ENCODE measurements at regions not wholly inside any gene's neighbourhood (a gene's known extent, or its start where the extent isn't known, plus 50 kb on each side); places are given as distances from the start of the nearest gene placed in this dataset.

DNA sequence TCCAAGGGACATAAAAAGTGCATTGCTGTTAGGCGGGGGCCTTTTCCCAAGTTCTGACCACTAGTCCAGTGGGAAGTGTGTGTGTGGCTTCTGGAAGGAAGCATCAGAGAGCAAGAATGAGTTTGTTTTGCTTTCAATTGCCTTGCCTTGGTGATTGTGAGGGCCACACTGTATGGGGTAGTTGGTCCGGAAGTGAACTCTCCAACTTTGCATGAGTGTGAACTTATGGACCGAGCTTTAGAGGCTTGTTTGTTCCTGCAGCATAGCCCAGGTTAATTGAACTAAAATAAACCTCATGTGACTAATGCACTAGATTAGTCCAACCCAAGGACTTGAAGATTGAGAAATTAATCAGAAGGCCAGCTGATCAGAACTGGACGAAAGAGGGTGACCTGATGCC, 171.7 kb downstream of the NR2F2 start:
- no peak overlapping the region for H3K27ac ChIP-seq
- H3K36me3 ChIP-seq (ENCODE audit: low read depth) = no peaks in the 10 kb centered on the region
- H3K27me3 ChIP-seq (replicated peaks; ENCODE audit: insufficient read depth) = peaks cover 15% of the 10 kb centered on the region
- no peak overlapping the region for H2AFZ ChIP-seq
- no peak overlapping the region for H3K9ac ChIP-seq
- H4K20me1 ChIP-seq (ENCODE audit: insufficient read depth) = no peaks in the 10 kb centered on the region
- 50 to 58% methylated on average over 4 of the region's 4 CpGs for WGBS, 2 experiments (ENCODE audit: low coverage in 1 of 2, low lambda C conversion rate in 2 of 2, missing lambda C conversion rate in 2 of 2)
- no peaks in the 10 kb centered on the region for H3K9me3 ChIP-seq (ENCODE audit: low read depth)
- in situ Hi-C loops (cut with MboI) = no loop called here
- no peaks in the 10 kb centered on the region for H3K79me2 ChIP-seq (ENCODE audit: insufficient read depth)
- no peak overlapping the region for H3K4me2 ChIP-seq (ENCODE audit: unreplicated experiment)
- DNase-seq = no peak
- H3K4me1 ChIP-seq (ENCODE audit: insufficient read depth) = no peaks in the 10 kb centered on the region
- H3F3A ChIP-seq (ENCODE audit: insufficient read depth) = no peaks in the 10 kb centered on the region
- no peaks in the 10 kb centered on the region for H3K9me2 ChIP-seq (ENCODE audit: insufficient read depth)
- H3K4me3 ChIP-seq = no peak overlapping the region
- no peak for TF ChIP-seq EZH2 (IDR thresholded peaks at IDR 0.05; ENCODE audit: insufficient read depth, poor library complexity, severe bottlenecking)
- no peak for TF ChIP-seq EZH2phosphoT487 (IDR thresholded peaks at IDR 0.05; ENCODE audit: insufficient read depth, low read depth)

GRCh38 chr15:96503276-96503675, 172.8 kb downstream of the NR2F2 start:
- Histone ChIP-seq H4K20me1 (ENCODE audit: insufficient read depth) (no peaks in the 10 kb centered on the region), H3K9ac (no peak overlapping the region), H3K79me2 (ENCODE audit: insufficient read depth) (no peaks in the 10 kb centered on the region), H3K27me3 (replicated peaks; ENCODE audit: insufficient read depth) (peaks cover 15% of the 10 kb centered on the region), H3K9me3 (ENCODE audit: low read depth) (no peaks in the 10 kb centered on the region), H3K27ac (no peak overlapping the region), H3F3A (ENCODE audit: insufficient read depth) (no peaks in the 10 kb centered on the region), H3K4me3 (no peak overlapping the region), H3K4me1 (ENCODE audit: insufficient read depth) (no peaks in the 10 kb centered on the region), H2AFZ (no peak overlapping the region), H3K4me2 (ENCODE audit: unreplicated experiment) (no peak overlapping the region), H3K36me3 (ENCODE audit: low read depth) (no peaks in the 10 kb centered on the region), H3K9me2 (ENCODE audit: insufficient read depth) (no peaks in the 10 kb centered on the region)
- WGBS, 2 experiments (ENCODE audit: low coverage in 1 of 2, low lambda C conversion rate in 2 of 2, missing lambda C conversion rate in 2 of 2) = 12 to 15% methylated on average over 7 of the region's 7 CpGs
- DNase-seq = no peak
- in situ Hi-C loops (cut with MboI) = no loop called here
- TF ChIP-seq EZH2 (IDR thresholded peaks at IDR 0.05; ENCODE audit: insufficient read depth, poor library complexity, severe bottlenecking) = no peak

- Histone ChIP-seq H2AFZ (no peak overlapping the region), H3K4me3 (no peak overlapping the region), H3K9me2 (ENCODE audit: insufficient read depth) (no peaks in the 10 kb centered on the region), H3K36me3 (ENCODE audit: low read depth) (no peaks in the 10 kb centered on the region), H3K79me2 (ENCODE audit: insufficient read depth) (no peaks in the 10 kb centered on the region), H3K27ac (no peak overlapping the region), H3K9me3 (ENCODE audit: low read depth) (no peaks in the 10 kb centered on the region), H3K4me1 (ENCODE audit: insufficient read depth) (no peaks in the 10 kb centered on the region), H3F3A (ENCODE audit: insufficient read depth) (no peaks in the 10 kb centered on the region), H3K4me2 (ENCODE audit: unreplicated experiment) (no peak overlapping the region), H4K20me1 (ENCODE audit: insufficient read depth) (no peaks in the 10 kb centered on the region), H3K9ac (no peak overlapping the region), H3K27me3 (replicated peaks; ENCODE audit: insufficient read depth) (peaks cover 14% of the 10 kb centered on the region)
- in situ Hi-C loops (cut with MboI) = no loop called here
- TF ChIP-seq EZH2phosphoT487 (IDR thresholded peaks at IDR 0.05; ENCODE audit: insufficient read depth, low read depth) (no peak), EZH2 (IDR thresholded peaks at IDR 0.05; ENCODE audit: insufficient read depth, poor library complexity, severe bottlenecking) (no peak)
- DNase-seq = no peak
- 15 to 24% methylated on average over 4 of the region's 4 CpGs for WGBS, 2 experiments (ENCODE audit: low coverage in 1 of 2, low lambda C conversion rate in 2 of 2, missing lambda C conversion rate in 2 of 2)
Observed at GRCh38 chr15:96504371-96504770, 173.9 kb downstream of the NR2F2 start.

DNA sequence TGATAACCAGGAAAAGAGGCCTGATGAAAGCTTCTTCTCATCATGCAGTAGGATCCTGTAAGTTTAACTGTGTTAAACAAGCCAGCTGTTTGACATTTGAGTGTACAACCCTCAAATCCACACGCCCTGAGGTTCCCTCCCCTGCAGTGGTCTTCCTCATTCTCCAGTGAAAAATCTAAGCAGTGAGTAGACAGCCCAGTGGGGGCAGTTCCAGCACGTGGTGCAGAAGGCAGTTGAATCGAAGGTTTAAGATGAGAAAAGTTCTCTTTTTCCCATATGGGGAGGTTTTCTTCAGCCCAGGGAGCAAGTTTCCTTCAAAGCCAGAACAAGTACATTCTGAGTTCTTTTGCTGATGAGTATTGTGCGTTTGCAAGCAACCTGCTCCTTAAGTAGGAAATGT, 174.5 kb downstream of the NR2F2 start:
- Histone ChIP-seq H2AFZ (no peak overlapping the region), H3K27me3 (replicated peaks; ENCODE audit: insufficient read depth) (peaks cover 9% of the 10 kb centered on the region), H3K9ac (no peak overlapping the region), H3K9me2 (ENCODE audit: insufficient read depth) (no peaks in the 10 kb centered on the region), H3K27ac (no peak overlapping the region), H4K20me1 (ENCODE audit: insufficient read depth) (no peaks in the 10 kb centered on the region), H3K4me3 (no peak overlapping the region), H3K4me1 (ENCODE audit: insufficient read depth) (no peaks in the 10 kb centered on the region), H3K4me2 (ENCODE audit: unreplicated experiment) (no peak overlapping the region), H3F3A (ENCODE audit: insufficient read depth) (no peaks in the 10 kb centered on the region), H3K36me3 (ENCODE audit: low read depth) (no peaks in the 10 kb centered on the region), H3K9me3 (ENCODE audit: low read depth) (no peaks in the 10 kb centered on the region), H3K79me2 (ENCODE audit: insufficient read depth) (no peaks in the 10 kb centered on the region)
- in situ Hi-C loops (cut with MboI) = no loop called here
- DNase-seq = no peak
- TF ChIP-seq EZH2phosphoT487 (IDR thresholded peaks at IDR 0.05; ENCODE audit: insufficient read depth, low read depth) (no peak), EZH2 (IDR thresholded peaks at IDR 0.05; ENCODE audit: insufficient read depth, poor library complexity, severe bottlenecking) (no peak)
- 14 to 15% methylated on average over 4 of the region's 4 CpGs for WGBS, 2 experiments (ENCODE audit: low coverage in 1 of 2, low lambda C conversion rate in 2 of 2, missing lambda C conversion rate in 2 of 2)

- TF ChIP-seq EZH2phosphoT487 (IDR thresholded peaks at IDR 0.05; ENCODE audit: insufficient read depth, low read depth) (no peak), EZH2 (IDR thresholded peaks at IDR 0.05; ENCODE audit: insufficient read depth, poor library complexity, severe bottlenecking) (no peak)
- no peaks in the 10 kb centered on the region for H3K79me2 ChIP-seq (ENCODE audit: insufficient read depth)
- H3K4me2 ChIP-seq (ENCODE audit: unreplicated experiment) = no peak overlapping the region
- in situ Hi-C loops (cut with MboI) = no loop called here
- no peak overlapping the region for H3K4me3 ChIP-seq
- H3K4me1 ChIP-seq (ENCODE audit: insufficient read depth) = no peaks in the 10 kb centered on the region
- no peak overlapping the region for H2AFZ ChIP-seq
- DNase-seq = no peak
- no peaks in the 10 kb centered on the region for H3F3A ChIP-seq (ENCODE audit: insufficient read depth)
- no peak overlapping the region for H3K27ac ChIP-seq
- no peaks in the 10 kb centered on the region for H4K20me1 ChIP-seq (ENCODE audit: insufficient read depth)
- WGBS, 2 experiments (ENCODE audit: low coverage in 1 of 2, low lambda C conversion rate in 2 of 2, missing lambda C conversion rate in 2 of 2) = 33 to 34% methylated on average over 6 of the region's 6 CpGs
- no peaks in the 10 kb centered on the region for H3K9me3 ChIP-seq (ENCODE audit: low read depth)
- H3K9ac ChIP-seq = no peak overlapping the region
- no peaks in the 10 kb centered on the region for H3K9me2 ChIP-seq (ENCODE audit: insufficient read depth)
- H3K27me3 ChIP-seq (replicated peaks; ENCODE audit: insufficient read depth) = peaks cover 5% of the 10 kb centered on the region; the same call in 1 of the 2 replicates
- H3K36me3 ChIP-seq (ENCODE audit: low read depth) = no peaks in the 10 kb centered on the region
Observed at GRCh38 chr15:96514607-96515285, 184.2 kb downstream of the NR2F2 start.

Measured in GM23248 (cell line).